NCI-H748 treated with DMSO at 0.1 percent for 48 hours (cell line): ENCODE measurements at regions not wholly inside any gene's neighbourhood (a gene's known extent, or its start where the extent isn't known, plus 50 kb on each side); places are given as distances from the start of the nearest gene placed in this dataset.

Source experiments
- DNase-seq: peaks from one replicate; lab custom pipeline; 2025; lab: John Stamatoyannopoulos, UW

DNA sequence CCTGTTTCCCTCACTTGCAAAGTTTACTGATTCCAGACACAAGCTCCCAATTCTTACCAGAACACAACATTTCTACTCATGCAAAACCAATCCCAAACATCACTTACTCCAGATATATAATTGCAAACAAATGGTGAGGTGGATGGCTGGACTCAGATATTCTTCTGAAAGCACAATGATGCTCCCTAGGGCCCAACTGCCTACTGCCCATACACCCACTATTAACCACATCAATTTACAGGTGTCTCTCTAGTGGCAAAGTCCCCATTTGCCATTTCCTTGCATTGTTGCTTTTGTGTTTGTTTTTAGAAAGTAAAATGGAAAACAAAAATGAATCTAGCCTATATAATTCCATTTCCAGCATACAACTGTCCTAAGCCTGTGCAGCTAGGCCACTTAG is 320.9 kb upstream of the PRDM1 start:
- DNase-seq = no peak

DNA sequence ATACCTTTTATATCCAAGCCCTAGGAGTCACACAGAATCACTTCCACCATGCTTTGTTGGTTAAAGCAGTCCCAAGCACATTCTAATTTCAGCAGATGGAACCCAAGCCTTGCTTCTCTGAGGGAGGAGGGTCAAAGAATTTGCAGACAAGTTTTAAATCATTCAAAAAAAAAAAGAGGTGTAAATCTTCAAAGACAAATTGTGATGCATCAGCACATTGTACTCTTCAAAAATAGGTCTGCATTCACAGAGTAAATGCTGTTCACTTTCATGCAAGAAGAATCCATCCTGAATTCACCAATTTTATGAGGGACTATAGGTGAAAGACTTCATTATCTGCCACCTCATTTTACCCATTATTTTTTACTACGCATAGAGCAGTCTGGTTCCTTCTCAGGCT is 321.8 kb upstream of the PRDM1 start:
- no peak for DNase-seq

DNA sequence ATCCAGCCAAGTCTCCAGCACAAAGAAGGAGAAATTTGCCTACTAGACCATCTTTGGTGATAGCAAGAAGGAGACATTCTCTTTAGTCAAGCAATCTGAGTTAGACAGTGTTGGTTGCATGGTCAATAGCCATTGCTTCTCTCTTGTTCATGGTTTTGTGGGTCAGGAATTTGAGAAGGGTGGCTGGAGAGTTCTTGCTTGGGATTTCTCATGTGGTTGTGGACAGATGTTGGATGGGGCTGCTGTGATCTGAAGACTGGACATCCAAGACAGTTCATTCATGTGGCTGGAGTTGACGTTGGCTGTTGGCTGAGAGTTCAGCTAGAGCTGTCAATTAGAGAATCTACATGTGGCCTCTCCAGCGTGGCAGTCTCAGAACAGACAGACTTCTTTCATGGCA is 322.3 kb upstream of the PRDM1 start:
- DNase-seq = no peak

DNA sequence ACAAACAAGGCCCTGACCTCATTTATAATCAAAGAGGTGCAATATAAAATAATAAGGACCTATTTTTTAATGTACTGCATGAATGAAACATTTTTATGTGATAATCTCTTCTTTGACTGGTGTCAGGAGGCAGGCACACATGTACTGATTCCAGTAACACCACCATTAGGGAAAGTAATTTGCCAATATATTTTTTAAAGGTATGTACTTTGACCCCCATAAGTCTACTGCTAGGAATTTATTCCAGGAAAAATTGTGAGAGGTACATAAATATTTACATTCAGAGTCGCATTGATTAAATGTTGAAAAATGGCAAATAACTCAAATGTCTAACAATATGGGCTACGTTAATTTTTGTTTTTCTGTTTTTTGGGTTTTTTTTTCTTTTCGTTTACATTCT is 325.4 kb upstream of the PRDM1 start:
- DNase-seq = no peak

DNA sequence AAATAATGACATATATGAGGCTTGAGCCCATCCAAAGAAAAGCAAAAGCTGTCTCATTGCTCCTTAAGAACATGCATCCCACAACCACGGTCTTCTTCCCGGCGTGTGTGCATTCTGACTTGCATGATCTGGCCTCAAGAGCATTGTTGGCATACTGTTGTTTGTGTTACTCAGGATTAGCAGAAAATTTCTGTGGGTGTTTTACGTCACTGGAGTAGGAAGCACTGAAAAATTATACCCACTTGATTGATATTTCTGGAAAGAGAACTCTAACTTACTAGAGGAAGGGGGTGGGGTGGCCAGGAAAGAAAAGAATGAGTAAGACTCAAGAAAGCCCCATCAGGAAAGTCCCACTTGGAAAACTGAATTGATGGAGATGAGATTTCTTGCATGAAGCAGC is 326.2 kb upstream of the PRDM1 start:
- DNase-seq = no peak

DNA sequence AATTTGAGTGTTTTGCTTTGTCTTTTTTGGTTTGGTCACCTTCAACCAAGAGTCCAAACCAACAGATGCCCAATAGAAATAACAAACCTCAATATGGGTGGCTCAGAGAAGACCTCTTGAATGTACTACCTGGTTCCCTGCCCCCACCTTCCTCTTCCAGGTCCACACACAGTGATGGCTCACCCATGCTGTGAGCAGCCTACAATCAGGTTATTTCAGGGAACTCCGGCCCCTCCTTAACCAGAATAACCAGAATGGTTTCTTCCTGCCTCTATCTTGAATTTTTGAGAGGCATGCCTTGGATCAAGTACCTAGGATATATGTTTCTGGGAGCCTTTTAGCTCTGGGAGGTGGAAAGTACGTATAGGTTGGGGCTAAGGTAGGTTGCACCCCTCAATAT is 327.1 kb upstream of the PRDM1 start:
- DNase-seq = no peak

DNA sequence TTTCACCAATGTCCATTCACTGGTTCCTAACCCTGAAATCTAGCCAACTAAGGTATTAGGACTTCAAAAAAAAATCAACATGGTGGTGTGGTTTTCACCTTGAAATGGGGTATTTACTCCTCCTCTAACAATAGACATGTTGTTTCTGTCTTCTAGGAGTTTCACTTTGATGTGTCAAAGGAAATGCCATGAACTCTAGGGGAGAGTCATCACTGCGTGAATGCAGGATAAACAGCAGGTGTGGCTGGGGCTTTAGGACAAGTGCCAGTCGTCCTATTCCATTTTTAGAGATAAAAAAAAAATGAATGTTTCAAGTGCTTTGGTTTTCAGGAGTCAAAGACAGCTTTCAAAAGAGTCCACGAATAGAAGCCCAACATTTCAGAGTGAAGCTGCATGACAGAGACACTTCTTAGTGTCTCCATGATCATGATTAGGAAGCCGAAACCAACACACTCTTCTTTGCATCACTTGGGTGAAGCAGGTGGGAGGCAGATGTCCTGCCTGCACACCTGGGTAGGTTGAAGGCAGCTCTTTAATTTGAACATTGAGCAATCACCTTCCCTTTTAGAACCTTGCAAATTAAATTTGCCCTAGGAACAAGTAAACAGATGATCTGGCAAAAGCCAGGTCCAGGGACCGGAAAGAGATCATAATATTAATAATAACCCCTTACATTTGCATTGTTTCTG is 328.5 kb upstream of the PRDM1 start:
- peak; percentile 69 for DNase-seq

DNA sequence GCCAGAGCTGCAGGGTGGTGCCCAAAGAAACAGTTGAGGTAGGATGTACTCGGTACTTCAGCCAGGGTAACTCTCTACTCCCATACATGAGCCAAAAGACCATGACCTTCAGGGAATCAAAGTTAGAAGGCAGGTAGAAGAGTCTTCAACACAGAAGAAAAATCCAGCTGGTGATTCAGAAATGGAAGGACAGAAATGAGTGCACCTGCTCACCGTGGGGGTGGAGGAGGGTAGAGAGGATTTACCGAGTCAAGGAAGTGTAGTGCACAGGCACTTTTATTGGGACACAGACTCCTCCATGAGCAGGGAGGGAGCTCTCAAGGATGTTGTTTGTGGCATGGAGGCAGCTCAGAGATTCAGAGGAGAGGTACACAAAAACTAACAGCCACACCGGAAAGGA is 330.3 kb upstream of the PRDM1 start:
- no peak for DNase-seq

DNA sequence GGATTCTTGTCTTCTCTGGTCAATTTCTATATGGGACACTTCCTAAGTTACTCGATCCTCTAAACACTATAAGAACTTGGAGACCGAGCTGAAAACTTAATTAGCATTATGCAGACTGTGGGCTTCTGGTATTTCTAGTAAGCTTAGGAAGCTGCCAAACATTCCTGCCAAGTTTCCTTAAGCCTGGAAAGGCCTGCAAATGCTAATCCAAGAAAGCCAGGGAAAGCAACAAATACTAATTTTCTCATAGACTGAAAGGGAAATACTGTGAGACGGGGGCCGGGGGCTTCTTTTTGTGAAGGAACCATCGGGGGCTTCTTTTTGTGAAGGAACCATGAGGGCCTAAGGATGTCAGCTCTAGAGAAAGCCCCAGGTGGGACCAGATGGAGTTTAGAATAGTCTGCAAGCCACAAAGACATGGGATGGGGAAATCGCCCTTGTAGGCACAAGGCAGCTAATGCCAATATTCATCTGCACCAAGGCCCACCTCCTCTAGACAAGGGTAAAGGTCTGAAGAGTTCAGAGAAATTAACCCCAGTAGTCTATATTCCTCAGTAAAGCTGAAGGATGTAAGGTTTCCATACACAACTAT is 332.4 kb upstream of the PRDM1 start:
- no peak for DNase-seq

DNA sequence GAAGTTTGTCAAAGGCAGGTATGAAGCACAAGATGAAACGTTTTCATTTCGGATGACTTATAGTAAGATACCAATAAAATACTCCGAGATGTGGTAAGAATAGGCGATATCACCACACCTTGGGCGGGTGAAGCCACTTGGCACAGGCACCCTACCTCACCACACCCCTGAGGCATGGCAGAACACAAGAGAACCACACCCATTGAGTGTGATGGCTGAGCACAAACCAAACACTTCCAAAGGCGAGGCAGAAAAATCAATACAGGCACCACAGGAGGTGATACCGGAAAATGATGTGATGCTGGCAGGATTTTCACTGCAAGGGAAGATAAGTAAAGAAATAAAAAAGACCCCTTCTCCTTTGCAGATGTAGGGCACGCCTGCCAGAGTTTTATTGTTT is 332.9 kb upstream of the PRDM1 start:
- peak; percentile 86 for DNase-seq

DNA sequence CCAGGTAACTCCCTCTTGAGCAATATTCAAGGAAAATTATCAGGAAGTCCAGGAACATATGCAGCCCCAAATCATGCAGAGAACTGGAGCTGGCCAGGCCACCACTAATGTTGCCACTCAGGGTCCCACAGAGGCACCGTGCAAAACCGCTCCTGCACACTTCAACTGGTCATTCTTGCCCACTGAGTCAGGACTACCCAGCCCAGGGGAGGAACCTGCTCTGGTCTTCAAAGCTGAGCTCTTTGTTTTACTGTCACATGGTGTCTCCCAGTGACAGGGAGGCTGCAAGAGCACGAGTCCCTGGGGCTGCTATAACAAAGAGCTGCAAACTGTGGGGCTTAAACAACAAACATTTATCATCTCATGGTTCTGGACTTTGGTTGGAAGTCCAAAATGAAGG is 336.0 kb upstream of the PRDM1 start:
- no peak for DNase-seq

DNA sequence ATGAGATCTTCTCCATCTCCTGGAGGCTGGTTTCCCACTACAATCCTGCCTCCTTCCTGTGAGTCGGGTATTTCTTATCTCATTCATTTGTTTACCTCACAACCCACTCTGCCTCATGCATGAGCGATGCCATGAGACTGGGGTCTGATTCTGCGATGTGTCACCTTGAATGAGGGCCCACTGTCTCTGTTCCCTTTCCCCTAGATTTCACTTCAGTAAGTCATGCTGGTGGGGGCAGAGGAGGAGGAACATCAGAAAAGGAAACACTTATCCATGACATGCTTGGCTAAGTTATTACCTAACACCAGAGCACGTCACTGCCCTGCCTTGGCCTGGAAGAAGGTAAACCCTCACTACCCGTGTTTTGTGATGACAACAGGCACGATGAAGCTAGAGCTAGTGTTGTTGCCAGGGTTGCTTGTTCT is 337.4 kb upstream of the PRDM1 start:
- no peak for DNase-seq

DNA sequence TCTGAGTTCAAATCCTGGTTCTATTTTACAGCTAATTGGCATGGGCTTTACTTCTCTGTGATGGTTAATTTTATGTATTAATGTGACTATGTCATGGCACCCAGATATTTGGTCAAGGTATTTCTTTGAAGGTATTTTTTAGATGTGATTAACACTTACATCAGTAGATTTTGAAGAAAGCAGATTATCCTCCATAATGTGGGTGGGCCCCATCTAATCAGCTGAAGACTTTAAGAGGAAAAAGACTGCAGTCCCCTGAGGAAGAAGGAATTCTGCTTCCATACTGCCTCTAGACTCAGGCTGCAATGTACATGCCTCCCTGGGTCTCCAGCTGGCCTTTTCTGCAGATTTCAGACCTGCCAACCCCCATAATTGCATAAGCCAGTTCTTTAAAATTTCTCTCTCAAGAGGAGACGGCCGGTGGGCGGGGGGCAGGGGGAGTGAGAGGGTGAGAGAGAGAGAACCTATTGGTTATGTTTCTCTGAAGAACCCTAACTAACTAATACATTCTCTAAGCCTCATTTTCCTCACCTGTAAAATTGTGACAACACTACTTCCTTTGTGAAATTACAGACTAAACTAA is 338.2 kb upstream of the PRDM1 start:
- DNase-seq = no peak

DNA sequence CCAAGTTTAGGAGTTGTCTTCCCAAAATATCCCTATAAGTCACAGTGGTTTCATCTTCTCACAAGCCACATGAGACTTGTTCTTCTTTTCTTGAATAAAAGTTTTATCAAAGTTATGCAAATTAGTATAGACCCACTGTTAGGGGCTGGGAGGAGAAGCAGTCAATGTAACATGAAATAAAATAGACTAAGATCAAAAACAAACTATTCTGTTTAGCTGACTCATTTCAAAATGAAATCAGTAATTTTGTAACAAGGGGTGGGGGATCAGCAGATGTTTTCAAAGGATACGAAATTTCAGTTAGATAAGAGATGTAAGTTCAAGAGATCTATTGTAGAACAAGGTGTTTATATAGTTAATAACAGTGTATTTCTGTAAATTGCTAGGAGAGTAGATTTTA is 339.6 kb upstream of the PRDM1 start:
- no peak for DNase-seq

DNA sequence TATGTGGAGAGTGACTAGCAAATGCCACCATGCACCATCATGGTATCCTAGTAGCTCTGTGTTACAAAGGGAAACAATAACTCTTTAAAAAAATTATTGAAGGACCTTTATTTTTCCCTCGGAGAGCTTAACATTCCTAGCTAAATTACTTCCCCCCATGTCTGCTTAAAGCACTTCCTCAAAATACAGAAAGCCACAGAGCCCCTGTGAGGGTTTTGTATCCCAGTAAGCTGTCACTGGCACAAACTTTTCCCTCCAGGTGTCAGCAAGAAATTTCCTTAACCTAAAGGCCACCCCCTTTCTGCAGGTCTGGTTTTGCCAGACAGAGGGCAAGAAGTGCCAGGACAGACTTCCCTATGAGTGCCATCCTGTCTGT is 340.0 kb upstream of the PRDM1 start:
- DNase-seq = no peak

DNA sequence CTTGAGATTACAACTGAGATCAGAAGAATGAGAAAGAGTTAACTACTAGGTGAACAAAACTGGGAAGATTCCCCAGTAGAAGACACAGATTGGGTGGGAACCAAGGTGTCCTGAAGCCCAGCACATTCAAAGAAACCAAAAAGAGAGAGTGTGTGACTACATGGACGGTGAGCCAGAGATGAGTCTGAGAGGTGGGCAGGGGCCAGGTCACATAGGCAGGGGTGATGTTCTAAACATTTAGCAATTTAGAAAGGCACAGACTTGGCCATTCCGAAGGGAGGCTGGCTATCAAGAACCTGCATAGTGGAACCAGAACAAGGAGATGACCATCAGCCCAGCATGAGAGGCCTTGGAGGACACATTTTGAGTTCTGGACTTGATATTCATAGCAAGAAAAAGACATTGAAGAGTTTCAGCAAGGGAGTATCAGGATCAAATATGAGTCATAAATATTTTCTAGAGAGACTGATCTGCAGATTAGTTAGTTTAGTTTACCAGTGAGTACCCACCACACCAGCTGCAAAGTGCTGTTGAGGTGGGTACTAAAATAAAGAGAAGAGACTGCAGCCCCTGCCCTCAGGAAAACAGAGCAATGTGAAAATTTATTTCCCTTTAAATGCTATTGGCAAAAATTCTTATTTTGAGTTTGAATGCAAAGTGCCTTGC is 340.5 kb upstream of the PRDM1 start:
- DNase-seq = no peak

DNA sequence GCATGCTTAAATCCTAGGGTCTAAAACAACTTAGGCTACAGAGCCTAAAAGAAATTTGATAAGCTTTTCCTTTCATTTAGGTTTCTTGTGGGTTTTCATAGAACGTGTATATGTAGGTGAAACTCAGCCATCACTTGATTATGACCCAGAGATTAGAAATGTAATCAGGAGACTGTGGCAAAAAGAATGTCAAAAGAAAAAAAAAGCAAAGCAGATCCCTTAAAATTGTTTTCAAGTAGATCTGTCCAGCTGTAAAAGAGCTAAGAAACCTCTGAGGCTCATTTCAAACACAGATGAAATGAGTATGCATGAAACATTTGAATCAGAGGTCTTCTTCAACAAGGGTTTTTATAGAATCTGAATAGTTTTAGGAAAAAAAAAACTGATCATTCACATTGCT is 341.3 kb upstream of the PRDM1 start:
- DNase-seq = no peak

DNA sequence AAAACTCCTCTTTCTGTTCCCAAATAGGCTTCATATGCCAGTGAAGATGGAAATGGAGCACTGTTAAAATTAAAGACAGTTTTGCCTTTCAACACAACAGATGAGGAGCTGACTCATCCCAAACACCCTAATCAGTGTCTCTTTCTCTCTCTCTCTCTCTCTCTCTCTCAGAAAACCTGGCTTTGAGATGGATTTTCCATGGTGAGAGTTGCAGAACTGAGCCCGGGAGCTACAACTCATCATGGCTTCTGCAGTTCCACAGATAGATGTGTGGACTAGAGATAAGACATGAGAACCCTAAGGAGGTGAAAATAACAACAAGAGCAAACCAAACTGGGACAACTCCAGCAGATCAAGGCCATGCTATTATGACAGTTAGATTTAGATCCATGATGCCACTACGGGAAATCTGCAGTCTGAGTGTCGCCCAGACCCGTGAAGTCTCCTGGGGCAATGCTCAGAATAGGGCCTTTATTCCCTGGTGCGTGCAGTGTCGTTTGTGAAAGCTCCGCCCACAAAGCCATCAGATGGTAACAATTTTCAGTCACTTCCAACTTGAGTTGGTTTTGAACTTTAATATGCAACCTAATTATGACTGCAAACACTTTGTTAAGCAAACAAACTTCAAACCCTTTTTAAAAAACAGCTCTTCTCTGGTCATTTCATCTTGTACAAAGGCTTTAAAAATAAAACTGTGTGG is 338.2 kb upstream of the PREP start:
- no peak for DNase-seq

DNA sequence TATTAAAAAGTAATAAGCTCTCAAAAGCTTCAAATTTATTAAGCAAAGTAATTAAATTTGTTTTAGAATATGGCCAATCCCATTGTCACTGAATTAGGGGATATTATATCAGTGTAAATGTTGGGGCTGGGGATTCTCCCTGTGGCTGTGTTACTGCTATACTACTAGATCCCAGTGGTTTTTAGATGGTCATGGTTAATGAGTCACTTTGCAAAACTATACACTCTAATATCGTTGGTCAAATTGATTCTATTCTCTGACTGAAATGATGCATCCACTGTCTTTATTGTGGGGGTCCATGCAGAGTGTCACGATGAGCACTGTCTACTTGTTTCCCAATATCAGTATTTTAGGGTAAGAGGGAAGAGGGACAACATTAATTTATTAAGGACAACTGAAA is 336.9 kb upstream of the PREP start:
- DNase-seq = no peak

DNA sequence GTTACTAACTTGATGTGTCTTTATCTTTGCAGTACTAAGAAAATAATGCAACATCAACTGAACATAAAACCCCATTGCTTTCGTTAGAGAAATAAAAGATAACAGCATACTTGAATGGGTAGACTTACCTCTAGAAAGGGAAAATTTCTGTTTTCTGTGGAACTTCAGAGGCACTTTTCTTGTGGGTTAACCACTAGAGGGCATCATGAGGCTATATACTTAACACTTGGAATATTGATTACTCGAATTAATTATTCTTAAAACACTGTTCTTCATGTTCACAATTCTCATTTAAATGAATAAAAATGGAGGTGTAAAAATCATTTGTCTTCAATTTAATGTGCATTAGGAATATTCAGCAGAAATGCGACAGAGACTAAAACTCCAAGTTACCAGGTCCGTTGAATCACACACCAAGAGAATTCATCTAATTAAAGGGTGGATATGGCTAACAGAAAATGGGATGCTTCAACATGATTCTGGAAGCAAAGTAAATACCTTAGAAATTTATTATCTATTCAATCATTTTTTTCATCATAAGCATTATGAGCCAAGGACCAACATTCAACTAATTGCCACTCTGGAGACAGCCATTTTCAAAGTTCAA is 330.8 kb upstream of the PREP start:
- peak; percentile 31 for DNase-seq

DNA sequence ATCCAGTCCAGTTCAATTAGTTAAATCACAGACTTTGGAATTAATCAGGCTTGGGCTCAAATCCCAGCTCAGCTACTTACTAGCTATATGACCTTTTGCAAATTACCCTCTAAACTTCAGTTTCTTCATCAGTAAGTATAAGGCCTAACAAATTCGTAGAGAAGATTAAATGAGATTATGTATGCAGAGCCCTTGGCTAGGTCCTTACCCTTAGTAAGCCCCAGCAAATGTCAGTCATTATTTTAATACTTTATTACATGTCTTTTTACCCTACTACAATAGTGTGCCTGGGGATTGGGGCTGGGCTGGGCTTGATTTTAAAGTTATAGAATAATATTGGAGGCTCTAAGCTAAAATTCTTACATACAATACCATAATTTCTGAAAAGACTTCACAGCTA is 326.1 kb upstream of the PREP start:
- no peak for DNase-seq

DNA sequence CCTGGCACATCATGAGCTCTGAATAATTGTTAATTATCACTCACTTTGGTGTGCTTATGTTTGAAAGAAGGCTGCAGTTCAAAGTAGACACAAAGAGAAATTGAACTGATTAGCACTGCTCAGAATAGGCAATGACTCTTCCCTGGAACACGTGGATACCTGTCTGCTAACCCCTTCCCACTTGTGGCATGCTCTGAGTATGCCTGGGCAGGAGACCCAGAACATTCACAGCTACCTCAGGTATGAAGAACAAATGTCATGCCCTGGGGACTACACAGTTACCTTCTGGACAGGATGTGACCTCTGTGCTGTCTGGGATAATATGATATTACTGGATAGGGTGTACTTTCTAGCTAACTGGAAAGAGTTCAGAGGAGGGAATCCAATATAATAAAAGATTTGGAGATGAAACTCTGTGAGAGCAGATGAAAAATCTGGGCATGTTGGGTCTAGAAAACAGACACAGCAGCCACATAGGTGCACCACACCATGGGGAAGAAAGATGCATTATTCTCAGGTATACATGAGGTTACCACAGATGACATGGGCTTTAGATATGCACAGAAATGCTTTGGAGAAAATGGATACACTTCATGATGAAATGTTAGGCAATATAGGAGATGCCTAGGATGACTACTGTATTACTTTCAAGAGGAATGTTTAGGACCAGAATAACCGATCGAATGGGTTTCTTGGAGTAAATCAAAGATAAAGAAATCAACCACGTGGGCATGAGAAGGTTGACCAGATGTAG is 324.2 kb upstream of the PREP start:
- DNase-seq = no peak
